K562 (cell line): ENCODE measurements at regions not wholly inside any gene's neighbourhood (a gene's known extent, or its start where the extent isn't known, plus 50 kb on each side); places are given as distances from the start of the nearest gene placed in this dataset.

ENCODE experiments used
- ATAC-seq: fragments of 200-7000 bp; cut with Tn5 transposase; 3 replicates; pipeline ENCODE4 v1.9.1; 2020; ENCODE audit warnings: moderate library complexity
- BruUV-seq: library from RNA; stranded (reverse); fragments of 400-500 nt; replicated peaks from 2 replicates; lab custom pipeline; 2021; lab: Mats Ljungman, UMichigan
- CTCF ChIA-PET: fragments of 300-600 bp; formaldehyde crosslinking; extraction: SDS; loops from one replicate; lab custom pipeline; 2021; ENCODE audit warnings: low intra/inter-chr PET ratio; lab: Yijun Ruan, JAX
- POLR2A ChIA-PET: fragments of 300-600, 350-650 bp; sonication (Branson Sonifier 250); formaldehyde crosslinking; extraction: SDS; loops from one replicate; lab custom pipeline; 2021; ENCODE audit warnings: antibody characterized with exemption, inconsistent platforms; lab: Yijun Ruan, JAX
- DNase-seq, 4 experiments: peaks; one replicate each; pipeline versions ENCODE4 v3.0.0 to v3.0.0-alpha.2; 2011 to 2018; ENCODE audit warnings: low spot score in 3 of 4, mixed read lengths in 3 of 4; ENCODE audit errors: extremely low read depth in 1 of 4
- FAIRE-seq: peaks from 2 replicates; lab custom pipeline; 2011; peaks lifted over from hg19 to GRCh38; lab: Jason Lieb, UNC
- H2AFZ ChIP-seq: 2 replicates; pipeline ENCODE4 v1.6.0; 2011; ENCODE audit warnings: low read depth, low read length, control low read depth, inconsistent platforms
- H3K27ac ChIP-seq: fragments of 200-600 bp; 3 replicates; pipeline ENCODE4 v1.8.0; 2011; ENCODE audit warnings: low read depth, mild to moderate bottlenecking, control low read depth, inconsistent platforms, low read length, moderate library complexity, mixed read lengths; ENCODE audit errors: extremely low read depth
- H3K27me3 ChIP-seq, 2 experiments: fragments of 300-600 bp in 1 of 2; 2 replicates in 1 of 2; 3 replicates in 1 of 2; pipeline versions ENCODE4 v1.6.0 to v1.8.0; 2011; ENCODE audit warnings: inconsistent platforms in 2 of 2, low read length in 2 of 2, mild to moderate bottlenecking in 1 of 2, mixed read lengths in 1 of 2, moderate library complexity in 1 of 2; ENCODE audit not compliant: control insufficient read depth in 2 of 2, insufficient read depth in 2 of 2
- H3K36me3 ChIP-seq: fragments of 300-600 bp; 3 replicates; pipeline ENCODE4 v1.8.0; 2011; ENCODE audit warnings: mild to moderate bottlenecking, low read length, inconsistent platforms; ENCODE audit not compliant: control insufficient read depth, insufficient read depth
- H3K4me1 ChIP-seq, 2 experiments: fragments of 200-600 bp in 1 of 2; replicated peaks in 1 of 2; 2 replicates in 1 of 2; 3 replicates in 1 of 2; pipeline versions ENCODE4 v1.5.1 to v1.8.0; 2011; ENCODE audit warnings: inconsistent platforms in 2 of 2, low read length in 2 of 2, mild to moderate bottlenecking in 1 of 2, mixed read lengths in 1 of 2, moderate library complexity in 1 of 2; ENCODE audit not compliant: control insufficient read depth in 2 of 2, insufficient read depth in 2 of 2
- H3K4me2 ChIP-seq: 2 replicates; pipeline ENCODE4 v1.6.1; 2011; ENCODE audit warnings: low read length, control low read depth, inconsistent platforms, mixed read lengths; ENCODE audit not compliant: insufficient read depth
- H3K4me3 ChIP-seq: fragments of 200-600 bp; sonication (generic), shearing (Covaris generic); 2 replicates; pipeline ENCODE4 v1.5.1; 2016; ENCODE audit warnings: control low read depth, inconsistent platforms
- H3K79me2 ChIP-seq: fragments of 200-600 bp; 3 replicates; pipeline ENCODE4 v1.8.0; 2011; ENCODE audit warnings: low read length, inconsistent platforms; ENCODE audit not compliant: control insufficient read depth, insufficient read depth
- H3K9ac ChIP-seq, 2 experiments: 2 replicates each; pipeline versions ENCODE4 v1.6.0 to v1.6.1; 2011; ENCODE audit warnings: low read depth in 2 of 2, low read length in 2 of 2, control low read depth in 1 of 2, inconsistent platforms in 1 of 2, mild to moderate bottlenecking in 1 of 2, mixed read lengths in 1 of 2; ENCODE audit not compliant: insufficient read depth in 1 of 2
- H3K9me1 ChIP-seq: one replicate; pipeline ENCODE4 v1.6.0; 2011; ENCODE audit warnings: inconsistent platforms, mild to moderate bottlenecking, low read length, moderate library complexity; ENCODE audit not compliant: control insufficient read depth, insufficient read depth
- H3K9me3 ChIP-seq: replicated peaks from 2 replicates; pipeline ENCODE4 v1.5.1; 2011; ENCODE audit warnings: low read depth, low read length, inconsistent platforms; ENCODE audit not compliant: control insufficient read depth, insufficient read depth
- H4K20me1 ChIP-seq: replicated peaks from 2 replicates; pipeline ENCODE4 v1.6.1; 2011; ENCODE audit warnings: low read length, inconsistent platforms, mixed read lengths; ENCODE audit not compliant: control insufficient read depth, insufficient read depth
- CBFA2T2 ChIP-seq: fragments of 450-650 bp; conservative IDR thresholded peaks from 2 replicates; pipeline ENCODE4 v1.6.1; 2017; ENCODE audit warnings: mild to moderate bottlenecking
- GTF2F1 ChIP-seq: IDR thresholded peaks from 2 replicates; pipeline ENCODE4 v1.6.1; 2011; ENCODE audit warnings: low read depth, low read length, improper control_type of control experiment
- POLR2A ChIP-seq: fragments of 450-650 bp; conservative IDR thresholded peaks from 2 replicates; pipeline ENCODE4 v1.6.1; 2016
- RAD21 ChIP-seq, 2 experiments: fragments of 250-450 bp in 1 of 2; fragments of 450-650 bp in 1 of 2; sonication (Bioruptor Pico) in 1 of 2; formaldehyde crosslinking in 1 of 2; IDR thresholded peaks in 1 of 2; conservative IDR thresholded peaks in 1 of 2; 2 replicates each; pipeline versions ENCODE4 v1.4.0 to v1.8.0; 2020 to 2022; ENCODE audit warnings: mild to moderate bottlenecking in 2 of 2, moderate library complexity in 1 of 2
- RFX1 ChIP-seq: fragments of 450-650 bp; IDR thresholded peaks from 2 replicates; pipeline ENCODE4 v1.6.1; 2016; ENCODE audit warnings: mild to moderate bottlenecking, moderate library complexity
- RNF219 ChIP-seq: fragments of 250-450 bp; sonication (Bioruptor Pico); IDR thresholded peaks from 2 replicates; pipeline ENCODE4 v1.5.0; 2022; ENCODE audit warnings: mild to moderate bottlenecking
- SMARCB1 ChIP-seq: IDR thresholded peaks from 2 replicates; pipeline ENCODE4 v1.6.1; 2011; ENCODE audit warnings: improper control_type of control experiment, low read depth; ENCODE audit not compliant: insufficient read length
- TCFL5 ChIP-seq: fragments of 250-450 bp; sonication (Bioruptor Pico); conservative IDR thresholded peaks from 2 replicates; pipeline ENCODE4 v1.6.1; 2021; ENCODE audit warnings: mild to moderate bottlenecking, moderate library complexity, matching md5 sums
- TRIM28 ChIP-seq: fragments of 450-650 bp; IDR thresholded peaks from 2 replicates; pipeline ENCODE4 v1.6.1; 2017
- XRCC4 ChIP-seq: IDR thresholded peaks from one replicate; pipeline ENCODE4 v1.6.1; 2011; ENCODE audit not compliant: insufficient read depth, insufficient read length; ENCODE audit errors: extremely low read depth
- ZNF57 ChIP-seq: fragments of 450-650 bp; formaldehyde crosslinking; IDR thresholded peaks from 2 replicates; pipeline ENCODE4 v1.4.0; 2020; ENCODE audit warnings: mild to moderate bottlenecking, moderate library complexity
- ZNF584 ChIP-seq: fragments of 200-800 bp; sonication (Bioruptor generic); IDR thresholded peaks from 2 replicates; pipeline ENCODE4 v1.6.1; 2016; ENCODE audit warnings: low read depth, mild to moderate bottlenecking, missing genetic modification characterization, missing compliant biosample characterization
- ZNF785 ChIP-seq: fragments of 250-450 bp; sonication (Bioruptor Pico); IDR thresholded peaks from 2 replicates; pipeline ENCODE4 v1.4.0; 2020; ENCODE audit warnings: mild to moderate bottlenecking
- WGBS: fragments of 100-300 bp; shearing (Covaris generic); methylation state at CpG from one replicate; pipeline ENCODE4 v1.1.6; 2016; ENCODE audit warnings: low coverage, mixed read lengths; ENCODE audit not compliant: insufficient coverage; ENCODE audit errors: missing lambda C conversion rate; 5-methylcytosine and 5-hydroxymethylcytosine counted together
- in situ Hi-C: fragments of 300-500 bp; cut with MboI; formaldehyde crosslinking; loops from 4 replicates; pipeline ENCODE4 v1.15.0; 2018; ENCODE audit warnings: inconsistent platforms, mixed read lengths
- intact Hi-C: fragments of 100-400 bp; cut with micrococcal nuclease; formaldehyde crosslinking; loops from 2 replicates; pipeline ENCODE4 v1.14.2; 2022

- no peak for TF ChIP-seq ZNF785 (CRISPR knock-in tag)
Observed at GRCh38 chr3:107307205-107307604, 70.0 kb upstream of the CCDC54 start (continued).

DNA sequence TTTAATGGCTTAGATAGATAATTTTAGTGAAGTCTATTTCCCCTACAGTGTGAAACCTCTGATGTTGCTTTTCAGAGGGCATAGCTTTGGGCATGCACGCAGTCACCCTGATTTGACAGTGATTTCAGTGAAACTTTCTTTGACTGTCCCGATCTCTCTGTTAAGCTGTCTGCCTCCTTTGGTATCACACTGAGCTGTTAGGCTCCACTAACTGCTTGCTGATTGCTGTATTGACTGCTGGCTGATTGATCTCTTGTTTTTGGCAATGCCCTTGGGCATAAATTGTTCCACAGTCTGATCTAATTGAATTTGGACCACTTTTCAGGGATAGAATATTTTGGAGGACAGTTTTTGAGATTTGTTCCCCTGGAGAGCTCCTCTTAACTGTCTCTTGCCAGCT lies 68.5 kb upstream of the CCDC54 start:
- ATAC-seq (no peak), DNase-seq (no peak), FAIRE-seq (no peak)
- no peak overlapping the region for H3K9ac ChIP-seq
- BruUV-seq: no TSS peak
- H3K9me1 ChIP-seq: no peaks in the 10 kb centered on the region
- TF ChIP-seq RAD21 (CRISPR knock-in tag; conservative IDR thresholded peaks at IDR 0.05 in 1 of 2, IDR thresholded peaks at IDR 0.05 in 1 of 2): no peak
- no peak for TF ChIP-seq XRCC4
- no peak for TF ChIP-seq TCFL5 (CRISPR knock-in tag)
- TF ChIP-seq ZNF57 (CRISPR knock-in tag): no peak
- no peak for TF ChIP-seq SMARCB1
- TF ChIP-seq TRIM28: no peak
- no peak for TF ChIP-seq ZNF584
- TF ChIP-seq CBFA2T2: no peak
- TF ChIP-seq RNF219: no peak
- TF ChIP-seq GTF2F1: no peak
- TF ChIP-seq RFX1: no peak
- TF ChIP-seq POLR2A: no peak
- no peaks in the 10 kb centered on the region for H4K20me1 ChIP-seq
- WGBS: 0% methylated on average over 2 of the region's 2 CpGs
- no peaks in the 10 kb centered on the region for H3K4me1 ChIP-seq
- ChIA-PET CTCF (no interaction called here), POLR2A (interaction anchor here (1.4 kb wide), 1 partner anchor 17 kb away, joined by 3 read pairs; no protein-coding TSS in a partner anchor)
- intact Hi-C loops: no loop called here
- H3K27ac ChIP-seq: no peak overlapping the region
- in situ Hi-C loops: no loop called here
- H3K79me2 ChIP-seq: no peaks in the 10 kb centered on the region
- no peak overlapping the region for H3K4me2 ChIP-seq
- H3K36me3 ChIP-seq: no peaks in the 10 kb centered on the region
- H3K27me3 ChIP-seq: no peaks in the 10 kb centered on the region; a peak in 1 of 5 replicates
- H3K9me3 ChIP-seq: no peaks in the 10 kb centered on the region
- no peak overlapping the region for H2AFZ ChIP-seq
- no peak overlapping the region for H3K4me3 ChIP-seq
